ENCODE measurements at regions not wholly inside any gene's neighbourhood (a gene's known extent, or its start where the extent isn't known, plus 50 kb on each side); places are given as distances from the start of the nearest gene placed in this dataset.

DNA sequence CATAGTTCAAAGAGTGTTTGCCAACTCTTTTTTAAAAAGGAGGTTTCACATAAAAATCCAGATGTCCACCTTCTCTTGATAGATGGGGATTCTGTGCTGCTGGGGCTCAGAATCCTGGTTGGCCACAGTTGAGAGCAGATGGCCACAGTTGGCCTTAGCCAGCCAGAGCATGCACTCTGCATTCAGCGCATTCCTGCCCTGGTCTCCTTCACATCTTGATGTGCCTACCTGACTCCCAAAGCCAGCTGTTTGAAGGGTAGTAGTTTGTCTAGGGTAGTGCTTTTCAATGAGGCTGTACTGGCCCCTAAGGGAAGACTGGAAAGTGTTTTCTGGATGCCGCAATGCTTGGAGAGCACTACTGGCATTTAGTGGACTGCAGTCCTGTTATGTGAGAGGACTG is 208.1 kb upstream of the HDAC9 start:
- no peaks in the 10 kb centered on the region for H3K4me1 ChIP-seq (ENCODE audit: control insufficient read depth, insufficient read depth, low read length)

GRCh38 chr7:18288322-18289037 is 207.1 kb upstream of the HDAC9 start:
- CTCF ChIA-PET, result no interaction called here
- POLR2A ChIA-PET, result no interaction called here

More for the DNA sequence above, 208.1 kb upstream of the HDAC9 start:
- POLR2A ChIA-PET, result no interaction called here
- no peak for TF ChIP-seq WT1 (tag by site-specific recombination; IDR thresholded peaks at IDR 0.05)
- CTCF ChIA-PET, result no interaction called here
- Histone ChIP-seq H3K27ac (ENCODE audit: extremely low read depth, low read depth, low read length) (no peak overlapping the region), H3K4me3 (ENCODE audit: low read depth, low read length) (no peak overlapping the region), H3K36me3 (ENCODE audit: control insufficient read depth in 2 of 2, insufficient read depth in 1 of 2, low read length in 2 of 2) (no peaks in the 10 kb centered on the region), H3K9me3 (ENCODE audit: control insufficient read depth, insufficient read depth, low read depth, low read length) (no peaks in the 10 kb centered on the region)

GRCh38 chr7:18289788-18290187 is 205.8 kb upstream of the HDAC9 start:
- Histone ChIP-seq H3K9me3 (ENCODE audit: control insufficient read depth, insufficient read depth, low read depth, low read length) (no peaks in the 10 kb centered on the region), H3K27ac (ENCODE audit: extremely low read depth, low read depth, low read length) (no peak overlapping the region), H3K36me3 (ENCODE audit: control insufficient read depth in 2 of 2, insufficient read depth in 1 of 2, low read length in 2 of 2) (no peaks in the 10 kb centered on the region), H3K4me3 (ENCODE audit: low read depth, low read length) (no peak overlapping the region), H3K4me1 (ENCODE audit: control insufficient read depth, insufficient read depth, low read length) (no peaks in the 10 kb centered on the region)
- ChIA-PET POLR2A (no interaction called here), CTCF (interaction anchor here (1.4 kb wide), 1 partner anchor 30 kb away, joined by 3 read pairs; no protein-coding TSS in a partner anchor)
- no peak for TF ChIP-seq ZNF239 (tag by site-specific recombination; IDR thresholded peaks at IDR 0.05)
- no peak for TF ChIP-seq IKZF3 (tag by site-specific recombination; IDR thresholded peaks at IDR 0.05)
- TF ChIP-seq ZNF585B (tag by site-specific recombination; IDR thresholded peaks at IDR 0.05), result no peak
- TF ChIP-seq ZNF211 (tag by site-specific recombination; IDR thresholded peaks at IDR 0.05; ENCODE audit: low read depth), result no peak
- TF ChIP-seq ZFHX2 (tag by site-specific recombination; conservative IDR thresholded peaks at IDR 0.05), result 0 out of 2 replicates have a peak, but pooled peaks have one; percentile 7
- TF ChIP-seq ZNF280C (tag by site-specific recombination; IDR thresholded peaks at IDR 0.05), result no peak
- no peak for TF ChIP-seq HOXD13 (CRISPR knock-in tag; IDR thresholded peaks at IDR 0.05; ENCODE audit: borderline replicate concordance)

More at GRCh38 chr7:18288322-18289037, 207.1 kb upstream of the HDAC9 start:
- TF ChIP-seq GLIS2 (tag by site-specific recombination; IDR thresholded peaks at IDR 0.05), result no peak
- TF ChIP-seq ZNF513 (tag by site-specific recombination; IDR thresholded peaks at IDR 0.05), result no peak
- peak; percentile 20; the same call in 1 of the 2 replicates for TF ChIP-seq ZNF335 (tag by site-specific recombination; conservative IDR thresholded peaks at IDR 0.05)
- TF ChIP-seq TSHZ1 (tag by site-specific recombination; IDR thresholded peaks at IDR 0.05; ENCODE audit: borderline replicate concordance), result no peak
- no peak for TF ChIP-seq ZNF426 (tag by site-specific recombination; IDR thresholded peaks at IDR 0.05)
- no peak for TF ChIP-seq ZBTB21 (tag by site-specific recombination; IDR thresholded peaks at IDR 0.05)
- Histone ChIP-seq H3K27ac (ENCODE audit: extremely low read depth, low read depth, low read length) (no peak overlapping the region), H3K4me1 (ENCODE audit: control insufficient read depth, insufficient read depth, low read length) (no peaks in the 10 kb centered on the region), H3K36me3 (ENCODE audit: control insufficient read depth in 2 of 2, insufficient read depth in 1 of 2, low read length in 2 of 2) (no peaks in the 10 kb centered on the region), H3K4me3 (ENCODE audit: low read depth, low read length) (no peak overlapping the region), H3K9me3 (ENCODE audit: control insufficient read depth, insufficient read depth, low read depth, low read length) (no peaks in the 10 kb centered on the region)
